ENCODE measurements at regions not wholly inside any gene's neighbourhood (a gene's known extent, or its start where the extent isn't known, plus 50 kb on each side); places are given as distances from the start of the nearest gene placed in this dataset.

GRCh38 chr7:93008833-93009232, 108.9 kb downstream of the SAMD9 start:
- Histone ChIP-seq H3K27ac (replicated peaks) (no peak overlapping the region), H3K36me3 (no peaks in the 10 kb centered on the region), H3K9me3 (replicated peaks) (no peaks in the 10 kb centered on the region), H3K27me3 (ENCODE audit: low read depth) (no peaks in the 10 kb centered on the region), H3K4me3 (no peak overlapping the region), H3K4me1 (no peaks in the 10 kb centered on the region)
- intact Hi-C loops (cut with micrococcal nuclease): no loop called here
- no peak for TF ChIP-seq CTCF (IDR thresholded peaks at IDR 0.05; ENCODE audit: borderline replicate concordance)
- DNase-seq: no peak

- no peaks in the 10 kb centered on the region for H3K36me3 ChIP-seq
- no peaks in the 10 kb centered on the region for H3K4me1 ChIP-seq
- H3K27ac ChIP-seq (replicated peaks): no peak overlapping the region
- no peak for DNase-seq
- no peak for TF ChIP-seq CTCF (IDR thresholded peaks at IDR 0.05; ENCODE audit: borderline replicate concordance)
- no peaks in the 10 kb centered on the region for H3K9me3 ChIP-seq (replicated peaks)
- H3K27me3 ChIP-seq (ENCODE audit: low read depth): no peaks in the 10 kb centered on the region
- H3K4me3 ChIP-seq: no peak overlapping the region
- intact Hi-C loops (cut with micrococcal nuclease): no loop called here
Observed at GRCh38 chr7:93006480-93007095, 111.2 kb downstream of the SAMD9 start.

GRCh38 chr7:93004906-93005305, 112.9 kb downstream of the SAMD9 start:
- no peak overlapping the region for H3K27ac ChIP-seq (replicated peaks)
- TF ChIP-seq CTCF (IDR thresholded peaks at IDR 0.05; ENCODE audit: borderline replicate concordance): no peak

GRCh38 chr7:92997719-92998118, 120.1 kb downstream of the SAMD9 start:
- Histone ChIP-seq H3K4me1 (no peaks in the 10 kb centered on the region), H3K27me3 (ENCODE audit: low read depth) (no peaks in the 10 kb centered on the region), H3K36me3 (no peaks in the 10 kb centered on the region), H3K27ac (replicated peaks) (no peak overlapping the region), H3K4me3 (no peak overlapping the region), H3K9me3 (replicated peaks) (no peaks in the 10 kb centered on the region)
- no peak for DNase-seq
- intact Hi-C loops (cut with micrococcal nuclease): no loop called here
- no peak for TF ChIP-seq CTCF (IDR thresholded peaks at IDR 0.05; ENCODE audit: borderline replicate concordance)

More at GRCh38 chr7:93004906-93005305, 112.9 kb downstream of the SAMD9 start:
- Histone ChIP-seq H3K4me3 (no peak overlapping the region), H3K9me3 (replicated peaks) (no peaks in the 10 kb centered on the region), H3K4me1 (no peaks in the 10 kb centered on the region), H3K36me3 (no peaks in the 10 kb centered on the region), H3K27me3 (ENCODE audit: low read depth) (no peaks in the 10 kb centered on the region)
- intact Hi-C loops (cut with micrococcal nuclease): no loop called here
- DNase-seq: no peak

- Histone ChIP-seq H3K27ac (replicated peaks) (no peak overlapping the region), H3K4me3 (no peak overlapping the region), H3K27me3 (ENCODE audit: low read depth) (no peaks in the 10 kb centered on the region), H3K4me1 (no peaks in the 10 kb centered on the region), H3K36me3 (no peaks in the 10 kb centered on the region), H3K9me3 (replicated peaks) (no peaks in the 10 kb centered on the region)
- no peak for DNase-seq
- TF ChIP-seq CTCF (IDR thresholded peaks at IDR 0.05; ENCODE audit: borderline replicate concordance): no peak
- intact Hi-C loops (cut with micrococcal nuclease): no loop called here
Observed at GRCh38 chr7:92997152-92997551, 120.6 kb downstream of the SAMD9 start.

All from left ventricle myocardium inferior (tissue), 1 donor.